Right forelimb (tissue), 1 donor: ENCODE measurements at regions not wholly inside any gene's neighbourhood (a gene's known extent, or its start where the extent isn't known, plus 50 kb on each side); places are given as distances from the start of the nearest gene placed in this dataset.
"Not testable (repeated sequence)": the region's sequence is repeated elsewhere in the genome, so short reads cannot be mapped to it uniquely, and the experiment has no call there.

Source experiments
- DNase-seq: peaks from one replicate; pipeline ENCODE4 v3.0.0-alpha.2; 2018

- DNase-seq, result no peak
Observed at GRCh38 chr1:223001653-223002634, 141.1 kb downstream of the TLR5 start.

- DNase-seq, result no peak
Observed at GRCh38 chr1:223003549-223003948, 139.5 kb downstream of the TLR5 start.

- DNase-seq, result no peak
Observed at GRCh38 chr1:223006371-223006770, 136.7 kb downstream of the TLR5 start.

- DNase-seq, result no peak
Observed at GRCh38 chr1:223006917-223007648, 136.0 kb downstream of the TLR5 start.

- no peak for DNase-seq
Observed at GRCh38 chr1:223007935-223008334, 135.1 kb downstream of the TLR5 start.

GRCh38 chr1:223008808-223009207, 134.2 kb downstream of the TLR5 start:
- DNase-seq, result no peak

GRCh38 chr1:223009406-223009805, 133.6 kb downstream of the TLR5 start:
- DNase-seq, result no peak

- no peak for DNase-seq
Observed at GRCh38 chr1:223010582-223011504, 132.2 kb downstream of the TLR5 start.

- DNase-seq, result no peak
Observed at GRCh38 chr1:223011505-223011856, 131.6 kb downstream of the TLR5 start.

- DNase-seq, result no peak
Observed at GRCh38 chr1:223012176-223012788, 130.8 kb downstream of the TLR5 start.

GRCh38 chr1:223012938-223013337, 130.1 kb downstream of the TLR5 start:
- DNase-seq, result no peak

- DNase-seq, result no peak
Observed at GRCh38 chr1:223014142-223014873, 128.7 kb downstream of the TLR5 start.

- no peak for DNase-seq
Observed at GRCh38 chr1:223016381-223016780, 126.7 kb downstream of the TLR5 start.

- DNase-seq, result no peak
Observed at GRCh38 chr1:223016890-223017289, 126.2 kb downstream of the TLR5 start.

GRCh38 chr1:223017291-223017690, 125.8 kb downstream of the TLR5 start:
- no peak for DNase-seq

- DNase-seq, result no peak
Observed at GRCh38 chr1:223018534-223018933, 124.5 kb downstream of the TLR5 start.

GRCh38 chr1:223019256-223019655, 123.8 kb downstream of the TLR5 start:
- DNase-seq, result no peak

- no peak for DNase-seq
Observed at GRCh38 chr1:223020770-223021169, 122.3 kb downstream of the TLR5 start.

GRCh38 chr1:223022641-223023473, 120.2 kb downstream of the TLR5 start:
- DNase-seq, result peak; percentile 71

- no peak for DNase-seq
Observed at GRCh38 chr1:223023863-223024262, 119.2 kb downstream of the TLR5 start.

GRCh38 chr1:223024486-223024885, 118.6 kb downstream of the TLR5 start:
- not testable (repeated sequence) for DNase-seq
